Activated naive CD8-positive, alpha-beta T cell treated with anti-CD3 and anti-CD28 coated beads for 36 hours (primary cell): ENCODE measurements at regions not wholly inside any gene's neighbourhood (a gene's known extent, or its start where the extent isn't known, plus 50 kb on each side); places are given as distances from the start of the nearest gene placed in this dataset.

Source experiments
- DNase-seq: peaks from one replicate; pipeline ENCODE4 v3.0.0; 2021
- H3K27ac Mint-ChIP-seq: one replicate; pipeline ENCODE4 v1.8.0; 2022; ENCODE audit warnings: mild to moderate bottlenecking, moderate library complexity, mixed read lengths
- H3K27me3 Mint-ChIP-seq: one replicate; pipeline ENCODE4 v1.8.0; 2022; ENCODE audit warnings: mild to moderate bottlenecking, mixed read lengths
- H3K36me3 Mint-ChIP-seq: one replicate; pipeline ENCODE4 v1.8.0; 2021; ENCODE audit warnings: mild to moderate bottlenecking, mixed read lengths
- H3K4me1 Mint-ChIP-seq: one replicate; pipeline ENCODE4 v1.8.0; 2021; ENCODE audit warnings: mixed read lengths
- H3K4me3 Mint-ChIP-seq: one replicate; pipeline ENCODE4 v1.8.0; 2022; ENCODE audit warnings: mild to moderate bottlenecking, moderate library complexity, mixed read lengths
- H3K9me3 Mint-ChIP-seq: one replicate; pipeline ENCODE4 v1.8.0; 2022; ENCODE audit warnings: mixed read lengths

GRCh38 chr18:51575171-51575570 is 377.7 kb upstream of the MEX3C start:
- Mint-ChIP-seq H3K4me3 (no peak overlapping the region), H3K27ac (no peak overlapping the region), H3K4me1 (no peaks in the 10 kb centered on the region), H3K9me3 (peaks cover 4% of the 10 kb centered on the region), H3K36me3 (no peaks in the 10 kb centered on the region), H3K27me3 (peaks cover 8% of the 10 kb centered on the region)
- no peak for DNase-seq

GRCh38 chr18:51578406-51578980 is 381.0 kb upstream of the MEX3C start:
- no peak overlapping the region for H3K27ac Mint-ChIP-seq
- DNase-seq: no peak
- peaks cover 8% of the 10 kb centered on the region for H3K27me3 Mint-ChIP-seq
- H3K4me1 Mint-ChIP-seq: no peaks in the 10 kb centered on the region
- H3K36me3 Mint-ChIP-seq: no peaks in the 10 kb centered on the region
- H3K9me3 Mint-ChIP-seq: peaks cover 4% of the 10 kb centered on the region
- H3K4me3 Mint-ChIP-seq: no peak overlapping the region

GRCh38 chr18:51580580-51580979 is 383.1 kb upstream of the MEX3C start:
- H3K27ac Mint-ChIP-seq: no peak overlapping the region
- H3K4me3 Mint-ChIP-seq: no peak overlapping the region
- H3K4me1 Mint-ChIP-seq: no peaks in the 10 kb centered on the region
- H3K36me3 Mint-ChIP-seq: no peaks in the 10 kb centered on the region
- H3K27me3 Mint-ChIP-seq: no peaks in the 10 kb centered on the region
- DNase-seq: no peak
- H3K9me3 Mint-ChIP-seq: no peaks in the 10 kb centered on the region

GRCh38 chr18:51582551-51582950 is 385.1 kb upstream of the MEX3C start:
- Mint-ChIP-seq H3K4me3 (no peak overlapping the region), H3K27me3 (no peaks in the 10 kb centered on the region), H3K27ac (no peak overlapping the region), H3K9me3 (no peaks in the 10 kb centered on the region), H3K36me3 (no peaks in the 10 kb centered on the region), H3K4me1 (no peaks in the 10 kb centered on the region)
- no peak for DNase-seq

GRCh38 chr18:51588616-51589015 is 391.1 kb upstream of the MEX3C start:
- Mint-ChIP-seq H3K27ac (no peak overlapping the region), H3K9me3 (no peaks in the 10 kb centered on the region), H3K27me3 (no peaks in the 10 kb centered on the region), H3K36me3 (no peaks in the 10 kb centered on the region), H3K4me1 (no peaks in the 10 kb centered on the region), H3K4me3 (no peak overlapping the region)
- no peak for DNase-seq

GRCh38 chr18:51593931-51594330 is 396.4 kb upstream of the MEX3C start:
- no peaks in the 10 kb centered on the region for H3K4me1 Mint-ChIP-seq
- no peak overlapping the region for H3K4me3 Mint-ChIP-seq
- DNase-seq: no peak
- H3K9me3 Mint-ChIP-seq: peaks cover 5% of the 10 kb centered on the region
- peaks cover 3% of the 10 kb centered on the region for H3K27me3 Mint-ChIP-seq
- no peak overlapping the region for H3K27ac Mint-ChIP-seq
- peaks cover 2% of the 10 kb centered on the region for H3K36me3 Mint-ChIP-seq

GRCh38 chr18:51603111-51603510 is 405.6 kb upstream of the MEX3C start:
- Mint-ChIP-seq H3K4me1 (no peaks in the 10 kb centered on the region), H3K27ac (no peak overlapping the region), H3K4me3 (no peak overlapping the region), H3K36me3 (no peaks in the 10 kb centered on the region), H3K27me3 (peaks cover 18% of the 10 kb centered on the region), H3K9me3 (peaks cover 2% of the 10 kb centered on the region)
- DNase-seq: no peak

- Mint-ChIP-seq H3K27me3 (peaks cover 19% of the 10 kb centered on the region), H3K36me3 (no peaks in the 10 kb centered on the region), H3K27ac (no peak overlapping the region), H3K9me3 (peaks cover 2% of the 10 kb centered on the region), H3K4me1 (no peaks in the 10 kb centered on the region), H3K4me3 (no peak overlapping the region)
- no peak for DNase-seq
These were observed 406.1 kb upstream of the MEX3C start for GRCh38 chr18:51603551-51603950.

- Mint-ChIP-seq H3K9me3 (peaks cover 2% of the 10 kb centered on the region), H3K4me1 (no peaks in the 10 kb centered on the region), H3K27ac (no peak overlapping the region), H3K27me3 (peaks cover 12% of the 10 kb centered on the region), H3K36me3 (no peaks in the 10 kb centered on the region), H3K4me3 (no peak overlapping the region)
- no peak for DNase-seq
These were observed 413.0 kb upstream of the MEX3C start for GRCh38 chr18:51610481-51610880.

- no peaks in the 10 kb centered on the region for H3K36me3 Mint-ChIP-seq
- peaks cover 12% of the 10 kb centered on the region for H3K27me3 Mint-ChIP-seq
- DNase-seq: no peak
- no peak overlapping the region for H3K4me3 Mint-ChIP-seq
- no peaks in the 10 kb centered on the region for H3K4me1 Mint-ChIP-seq
- H3K27ac Mint-ChIP-seq: no peak overlapping the region
- H3K9me3 Mint-ChIP-seq: peaks cover 2% of the 10 kb centered on the region
These were observed 413.8 kb upstream of the MEX3C start for GRCh38 chr18:51611326-51611725.

- Mint-ChIP-seq H3K36me3 (no peaks in the 10 kb centered on the region), H3K9me3 (no peaks in the 10 kb centered on the region), H3K4me1 (no peaks in the 10 kb centered on the region), H3K27ac (no peak overlapping the region), H3K27me3 (peaks cover 6% of the 10 kb centered on the region), H3K4me3 (no peak overlapping the region)
- DNase-seq: no peak
These were observed 416.6 kb upstream of the MEX3C start for GRCh38 chr18:51614033-51614432.

GRCh38 chr18:51614967-51615571 is 417.6 kb upstream of the MEX3C start:
- H3K4me3 Mint-ChIP-seq: no peak overlapping the region
- H3K27ac Mint-ChIP-seq: no peak overlapping the region
- DNase-seq: no peak
- no peaks in the 10 kb centered on the region for H3K36me3 Mint-ChIP-seq
- H3K9me3 Mint-ChIP-seq: no peaks in the 10 kb centered on the region
- H3K4me1 Mint-ChIP-seq: no peaks in the 10 kb centered on the region
- H3K27me3 Mint-ChIP-seq: peaks cover 11% of the 10 kb centered on the region

- Mint-ChIP-seq H3K27me3 (peaks cover 21% of the 10 kb centered on the region), H3K9me3 (no peaks in the 10 kb centered on the region), H3K36me3 (no peaks in the 10 kb centered on the region), H3K27ac (no peak overlapping the region), H3K4me3 (no peak overlapping the region), H3K4me1 (no peaks in the 10 kb centered on the region)
- DNase-seq: no peak
These were observed 419.7 kb upstream of the MEX3C start for GRCh38 chr18:51617167-51617566.

GRCh38 chr18:51617572-51618260 is 420.2 kb upstream of the MEX3C start:
- Mint-ChIP-seq H3K4me3 (no peak overlapping the region), H3K36me3 (no peaks in the 10 kb centered on the region)

GRCh38 chr18:51619283-51619682 is 421.8 kb upstream of the MEX3C start:
- no peak for DNase-seq
- no peaks in the 10 kb centered on the region for H3K36me3 Mint-ChIP-seq
- no peak overlapping the region for H3K27ac Mint-ChIP-seq

More at GRCh38 chr18:51617572-51618260, 420.2 kb upstream of the MEX3C start:
- H3K27me3 Mint-ChIP-seq: peaks cover 23% of the 10 kb centered on the region
- H3K9me3 Mint-ChIP-seq: no peaks in the 10 kb centered on the region
- DNase-seq: no peak
- H3K4me1 Mint-ChIP-seq: no peaks in the 10 kb centered on the region
- no peak overlapping the region for H3K27ac Mint-ChIP-seq

More at GRCh38 chr18:51619283-51619682, 421.8 kb upstream of the MEX3C start:
- no peaks in the 10 kb centered on the region for H3K9me3 Mint-ChIP-seq
- H3K4me1 Mint-ChIP-seq: no peaks in the 10 kb centered on the region
- no peak overlapping the region for H3K4me3 Mint-ChIP-seq
- H3K27me3 Mint-ChIP-seq: peaks cover 34% of the 10 kb centered on the region
